ENCODE measurements at regions not wholly inside any gene's neighbourhood (a gene's known extent, or its start where the extent isn't known, plus 50 kb on each side); places are given as distances from the start of the nearest gene placed in this dataset.

GRCh38 chr6:25220857-25221256 lies 58.3 kb upstream of the CARMIL1 start:
- TF ChIP-seq, protein P1, sequence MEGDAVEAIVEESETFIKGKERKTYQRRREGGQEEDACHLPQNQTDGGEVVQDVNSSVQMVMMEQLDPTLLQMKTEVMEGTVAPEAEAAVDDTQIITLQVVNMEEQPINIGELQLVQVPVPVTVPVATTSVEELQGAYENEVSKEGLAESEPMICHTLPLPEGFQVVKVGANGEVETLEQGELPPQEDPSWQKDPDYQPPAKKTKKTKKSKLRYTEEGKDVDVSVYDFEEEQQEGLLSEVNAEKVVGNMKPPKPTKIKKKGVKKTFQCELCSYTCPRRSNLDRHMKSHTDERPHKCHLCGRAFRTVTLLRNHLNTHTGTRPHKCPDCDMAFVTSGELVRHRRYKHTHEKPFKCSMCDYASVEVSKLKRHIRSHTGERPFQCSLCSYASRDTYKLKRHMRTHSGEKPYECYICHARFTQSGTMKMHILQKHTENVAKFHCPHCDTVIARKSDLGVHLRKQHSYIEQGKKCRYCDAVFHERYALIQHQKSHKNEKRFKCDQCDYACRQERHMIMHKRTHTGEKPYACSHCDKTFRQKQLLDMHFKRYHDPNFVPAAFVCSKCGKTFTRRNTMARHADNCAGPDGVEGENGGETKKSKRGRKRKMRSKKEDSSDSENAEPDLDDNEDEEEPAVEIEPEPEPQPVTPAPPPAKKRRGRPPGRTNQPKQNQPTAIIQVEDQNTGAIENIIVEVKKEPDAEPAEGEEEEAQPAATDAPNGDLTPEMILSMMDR (IDR thresholded peaks at IDR 0.05), result no peak
- no peak for TF ChIP-seq EZH2 (IDR thresholded peaks at IDR 0.05; ENCODE audit: borderline replicate concordance, insufficient read depth, low read depth, low read length, poor library complexity, severe bottlenecking)
